Breast epithelium (tissue), 3 donors: ENCODE measurements at regions not wholly inside any gene's neighbourhood (a gene's known extent, or its start where the extent isn't known, plus 50 kb on each side); places are given as distances from the start of the nearest gene placed in this dataset.

Source experiments
- POLR2A ChIP-seq: fragments of 450-650 bp; IDR thresholded peaks from one replicate; pipeline ENCODE4 v1.6.1; 2016; ENCODE audit warnings: antibody characterized with exemption, mild to moderate bottlenecking, moderate library complexity
- TF ChIP-seq, protein P1 (sequence below), 3 donors: fragments of 450-650 bp; IDR thresholded peaks; one replicate each; pipeline ENCODE4 v1.5.1; 2016 to 2017; ENCODE audit warnings: antibody characterized with exemption in 3 of 3, mild to moderate bottlenecking in 3 of 3, moderate library complexity in 3 of 3

DNA sequence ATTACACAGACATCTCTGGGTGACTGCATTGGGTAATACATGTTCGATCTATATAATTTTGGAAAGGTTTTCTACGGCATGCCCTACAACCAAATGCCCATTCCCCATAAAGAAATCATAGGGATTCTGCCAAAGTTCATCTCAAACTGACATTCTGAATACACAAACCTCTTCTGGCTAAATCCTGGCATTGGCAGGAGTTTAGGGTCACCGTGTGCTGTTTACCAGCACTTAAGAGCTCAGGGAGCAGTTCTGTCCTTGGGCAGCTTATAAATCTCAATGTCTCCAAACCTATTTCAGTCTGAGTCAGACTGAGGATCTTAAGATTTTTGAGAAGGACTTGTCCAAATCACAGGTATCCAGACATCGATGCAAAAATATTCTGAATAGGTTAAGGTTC, 809.6 kb upstream of the LRRN3 start:
- TF ChIP-seq, protein P1, sequence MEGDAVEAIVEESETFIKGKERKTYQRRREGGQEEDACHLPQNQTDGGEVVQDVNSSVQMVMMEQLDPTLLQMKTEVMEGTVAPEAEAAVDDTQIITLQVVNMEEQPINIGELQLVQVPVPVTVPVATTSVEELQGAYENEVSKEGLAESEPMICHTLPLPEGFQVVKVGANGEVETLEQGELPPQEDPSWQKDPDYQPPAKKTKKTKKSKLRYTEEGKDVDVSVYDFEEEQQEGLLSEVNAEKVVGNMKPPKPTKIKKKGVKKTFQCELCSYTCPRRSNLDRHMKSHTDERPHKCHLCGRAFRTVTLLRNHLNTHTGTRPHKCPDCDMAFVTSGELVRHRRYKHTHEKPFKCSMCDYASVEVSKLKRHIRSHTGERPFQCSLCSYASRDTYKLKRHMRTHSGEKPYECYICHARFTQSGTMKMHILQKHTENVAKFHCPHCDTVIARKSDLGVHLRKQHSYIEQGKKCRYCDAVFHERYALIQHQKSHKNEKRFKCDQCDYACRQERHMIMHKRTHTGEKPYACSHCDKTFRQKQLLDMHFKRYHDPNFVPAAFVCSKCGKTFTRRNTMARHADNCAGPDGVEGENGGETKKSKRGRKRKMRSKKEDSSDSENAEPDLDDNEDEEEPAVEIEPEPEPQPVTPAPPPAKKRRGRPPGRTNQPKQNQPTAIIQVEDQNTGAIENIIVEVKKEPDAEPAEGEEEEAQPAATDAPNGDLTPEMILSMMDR (IDR thresholded peaks at IDR 0.05): no peak
- no peak for TF ChIP-seq POLR2A
